ENCODE measurements at regions not wholly inside any gene's neighbourhood (a gene's known extent, or its start where the extent isn't known, plus 50 kb on each side); places are given as distances from the start of the nearest gene placed in this dataset.
A peak's percentile ranks its signal among the peaks of the same experiment; 100 is the strongest.

DNA sequence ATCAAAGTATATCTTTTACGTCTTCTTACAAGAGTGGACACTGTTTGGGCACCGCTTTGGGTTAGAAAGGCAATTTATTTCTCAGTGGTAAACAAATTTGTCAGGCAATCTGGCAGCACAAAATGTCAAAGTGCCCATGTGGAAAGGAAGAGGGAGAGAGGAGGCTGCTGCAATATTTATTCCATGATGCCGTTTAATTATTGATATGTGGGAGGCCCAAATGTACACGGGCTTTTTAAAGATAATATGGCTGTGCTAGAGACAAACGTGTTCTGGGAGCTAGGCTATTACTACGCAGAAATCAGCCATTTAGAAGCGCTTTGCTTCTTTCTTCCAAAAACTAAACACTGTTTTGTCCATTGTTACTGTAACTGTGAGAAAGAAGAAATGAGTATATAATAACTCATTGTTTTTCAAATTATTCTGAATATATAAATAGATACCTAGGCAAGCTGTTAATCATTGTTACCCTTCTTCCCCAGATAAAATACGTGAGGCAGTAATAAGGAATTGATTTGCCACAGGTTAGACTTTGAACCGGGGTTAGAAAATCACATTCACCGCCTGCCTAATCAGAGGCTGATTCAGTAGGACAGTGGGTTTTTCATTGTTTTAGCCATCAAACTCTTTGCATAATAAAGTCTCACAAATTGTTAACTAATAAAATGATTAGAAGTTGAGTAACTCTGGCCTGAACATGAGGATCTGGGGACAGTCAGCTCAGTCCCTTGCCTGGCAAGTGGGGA is 116.5 kb upstream of the FRMD4A start:
- TF ChIP-seq, protein P1, sequence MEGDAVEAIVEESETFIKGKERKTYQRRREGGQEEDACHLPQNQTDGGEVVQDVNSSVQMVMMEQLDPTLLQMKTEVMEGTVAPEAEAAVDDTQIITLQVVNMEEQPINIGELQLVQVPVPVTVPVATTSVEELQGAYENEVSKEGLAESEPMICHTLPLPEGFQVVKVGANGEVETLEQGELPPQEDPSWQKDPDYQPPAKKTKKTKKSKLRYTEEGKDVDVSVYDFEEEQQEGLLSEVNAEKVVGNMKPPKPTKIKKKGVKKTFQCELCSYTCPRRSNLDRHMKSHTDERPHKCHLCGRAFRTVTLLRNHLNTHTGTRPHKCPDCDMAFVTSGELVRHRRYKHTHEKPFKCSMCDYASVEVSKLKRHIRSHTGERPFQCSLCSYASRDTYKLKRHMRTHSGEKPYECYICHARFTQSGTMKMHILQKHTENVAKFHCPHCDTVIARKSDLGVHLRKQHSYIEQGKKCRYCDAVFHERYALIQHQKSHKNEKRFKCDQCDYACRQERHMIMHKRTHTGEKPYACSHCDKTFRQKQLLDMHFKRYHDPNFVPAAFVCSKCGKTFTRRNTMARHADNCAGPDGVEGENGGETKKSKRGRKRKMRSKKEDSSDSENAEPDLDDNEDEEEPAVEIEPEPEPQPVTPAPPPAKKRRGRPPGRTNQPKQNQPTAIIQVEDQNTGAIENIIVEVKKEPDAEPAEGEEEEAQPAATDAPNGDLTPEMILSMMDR (IDR thresholded peaks at IDR 0.05; ENCODE audit: insufficient read depth, low read depth, low read length): no peak
- no peak overlapping the region for H3K4me3 ChIP-seq (ENCODE audit: low read depth, low read length)
- DNase-seq (ENCODE audit: low read depth): no peak

DNA sequence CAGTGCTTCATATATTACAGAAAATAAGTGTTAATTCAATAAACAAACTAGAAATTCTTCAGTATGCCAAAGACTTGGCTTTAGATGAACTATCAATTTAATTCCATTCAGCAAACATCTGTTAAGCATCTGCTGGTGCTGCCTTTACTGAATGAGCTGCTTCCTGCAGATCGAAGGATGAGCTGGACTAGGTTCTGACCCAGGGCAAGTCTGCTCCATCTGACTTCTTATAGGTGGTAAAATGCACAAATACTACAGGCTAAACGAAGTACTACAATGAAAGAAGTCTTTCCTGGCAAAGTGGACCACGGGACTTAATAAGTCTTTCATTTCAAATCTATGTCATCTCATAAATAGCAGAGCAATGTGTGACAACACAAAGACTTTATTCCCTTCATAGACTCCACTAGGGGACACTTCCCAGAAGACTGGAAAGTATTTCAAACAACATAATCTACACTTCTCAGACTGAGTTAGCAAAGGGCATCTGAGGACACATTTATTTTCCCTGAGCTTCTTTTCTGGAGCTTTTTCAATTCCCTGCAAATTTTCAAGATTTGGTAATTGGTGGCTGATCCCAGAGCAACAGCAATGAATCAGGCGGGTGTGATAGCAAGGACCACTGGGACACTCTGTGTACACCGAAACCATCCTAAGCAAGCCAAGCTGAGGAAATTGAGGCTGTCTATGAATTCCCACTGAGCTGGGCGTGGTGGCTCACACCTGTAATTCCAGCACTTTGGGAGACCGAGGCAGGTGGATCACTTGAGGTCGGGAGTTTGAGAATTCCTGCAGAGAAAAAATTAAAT is 108.9 kb upstream of the FRMD4A start:
- peak; percentile 5 for DNase-seq (ENCODE audit: low read depth)
- TF ChIP-seq, protein P1 (IDR thresholded peaks at IDR 0.05; ENCODE audit: insufficient read depth, low read depth, low read length): no peak
- H3K4me3 ChIP-seq (ENCODE audit: low read depth, low read length): no peak overlapping the region

DNA sequence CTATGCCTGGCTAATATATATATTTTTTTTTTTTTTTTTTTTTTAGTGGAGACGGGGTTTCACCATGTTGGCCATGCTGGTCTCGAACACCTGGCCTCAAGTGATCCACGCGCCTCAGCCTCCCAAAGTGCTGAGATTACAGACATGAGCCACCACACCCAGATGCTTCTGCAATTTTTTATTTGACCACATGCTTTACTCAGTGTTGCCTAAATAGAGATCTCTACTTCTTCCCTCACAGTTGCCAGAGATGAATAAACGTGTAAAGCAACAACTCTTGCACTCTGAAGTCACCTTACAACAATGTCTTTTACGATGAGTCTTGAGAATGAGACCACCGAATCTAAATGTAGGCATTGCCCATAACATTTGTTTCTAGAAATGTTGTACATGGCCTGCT is 107.9 kb upstream of the FRMD4A start:
- DNase-seq (ENCODE audit: low read depth): no peak
- no peak overlapping the region for H3K4me3 ChIP-seq (ENCODE audit: low read depth, low read length)
- TF ChIP-seq, protein P1 (IDR thresholded peaks at IDR 0.05; ENCODE audit: insufficient read depth, low read depth, low read length): no peak

DNA sequence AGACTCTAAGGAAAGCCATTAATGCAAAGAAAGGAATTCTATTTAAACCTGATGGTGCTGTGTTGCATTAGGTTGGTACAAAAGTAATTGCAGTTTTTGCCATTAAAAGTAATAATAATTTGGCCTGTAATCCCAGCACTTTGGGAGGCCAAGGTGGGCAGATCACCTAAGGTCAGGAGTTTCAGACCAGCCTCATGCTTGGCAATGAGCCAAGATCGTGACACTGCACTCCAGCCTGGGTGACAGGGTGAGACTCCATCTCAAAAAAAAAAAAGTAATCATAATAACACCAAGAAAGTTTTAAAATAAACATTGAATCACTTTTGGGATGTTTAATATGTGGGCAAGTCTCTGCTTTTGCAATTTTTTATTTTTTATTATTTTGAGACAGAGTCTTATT is 107.3 kb upstream of the FRMD4A start:
- H3K4me3 ChIP-seq (ENCODE audit: low read depth, low read length): no peak overlapping the region
- no peak for DNase-seq (ENCODE audit: low read depth)
- TF ChIP-seq, protein P1 (IDR thresholded peaks at IDR 0.05; ENCODE audit: insufficient read depth, low read depth, low read length): no peak

DNA sequence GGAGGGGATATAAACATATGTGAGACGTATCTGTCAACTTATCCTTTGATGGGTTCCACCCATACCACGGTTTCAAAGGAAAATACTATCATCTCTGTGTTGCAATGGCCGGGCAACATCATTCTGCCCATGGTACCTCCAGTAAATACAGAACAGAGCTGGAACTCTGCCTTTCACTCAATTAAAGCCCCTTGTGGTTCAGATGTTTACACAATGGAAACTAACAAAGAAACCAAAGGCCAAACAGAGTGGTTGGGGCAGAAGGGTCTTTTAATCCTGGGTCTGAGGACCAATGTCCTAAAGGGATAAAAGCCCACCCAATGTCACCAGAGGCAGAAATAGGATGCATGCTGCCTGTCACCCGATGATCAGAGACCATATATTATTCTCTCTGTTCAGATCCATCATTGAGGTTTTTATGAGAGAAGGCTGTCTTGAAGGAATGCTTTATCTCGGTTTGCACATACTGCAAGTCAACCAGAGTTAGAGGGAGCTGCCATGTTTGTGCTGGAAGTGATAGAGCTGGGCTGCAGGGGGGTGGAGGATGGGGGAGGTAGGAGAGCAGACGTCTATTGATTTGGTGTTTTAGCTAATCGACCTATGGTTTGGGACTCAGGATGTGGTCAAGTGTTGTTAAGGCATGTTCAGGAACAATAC is 105.4 kb upstream of the FRMD4A start:
- H3K4me3 ChIP-seq (ENCODE audit: low read depth, low read length): no peak overlapping the region
- DNase-seq (ENCODE audit: low read depth): no peak
- TF ChIP-seq, protein P1 (IDR thresholded peaks at IDR 0.05; ENCODE audit: insufficient read depth, low read depth, low read length): no peak

DNA sequence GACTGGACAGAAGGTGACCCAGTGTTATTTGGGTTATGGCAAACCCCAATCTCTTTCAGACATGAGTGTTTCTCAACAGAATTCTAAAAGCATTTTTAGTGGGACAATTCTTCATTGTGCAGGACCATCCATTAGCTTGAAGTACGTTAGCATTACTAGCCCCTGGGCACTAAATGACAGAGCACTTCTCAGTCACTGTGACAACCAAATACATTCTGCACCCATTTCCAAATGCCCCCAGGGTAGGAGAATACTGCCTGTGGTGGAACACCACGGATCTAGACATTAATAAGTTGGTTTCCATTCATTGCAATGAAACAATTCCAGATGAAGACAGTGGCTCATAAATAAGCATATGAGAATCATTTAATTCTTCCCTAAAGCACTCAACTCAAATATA is 102.4 kb upstream of the FRMD4A start:
- no peak for DNase-seq (ENCODE audit: low read depth)
- TF ChIP-seq, protein P1 (IDR thresholded peaks at IDR 0.05; ENCODE audit: insufficient read depth, low read depth, low read length): no peak
- H3K4me3 ChIP-seq (ENCODE audit: low read depth, low read length): no peak overlapping the region
